H1 (cell line): ENCODE measurements at regions not wholly inside any gene's neighbourhood (a gene's known extent, or its start where the extent isn't known, plus 50 kb on each side); places are given as distances from the start of the nearest gene placed in this dataset.

Experiments
- CTCF ChIA-PET: fragments of 300-600 bp; sonication (Branson Sonifier 250); formaldehyde crosslinking; loops from one replicate; lab custom pipeline; 2021; ENCODE audit not compliant: partially characterized antibody; lab: Charles Lee
- POLR2A ChIA-PET: fragments of 300-600 bp; sonication (Branson Sonifier 250); formaldehyde crosslinking; loops from one replicate; lab custom pipeline; 2021; ENCODE audit warnings: inconsistent platforms; ENCODE audit not compliant: partially characterized antibody; lab: Charles Lee
- DNase-seq, 2 experiments: peaks; one replicate each; pipeline versions ENCODE4 v3.0.0 to v3.0.0-alpha.2; 2010 to 2022; ENCODE audit warnings: low spot score in 2 of 2, low read depth in 1 of 2, mixed read lengths in 1 of 2
- FAIRE-seq: peaks from 2 replicates; lab custom pipeline; 2011; peaks lifted over from hg19 to GRCh38; lab: Jason Lieb, UNC
- H2AFZ ChIP-seq: 2 replicates; pipeline ENCODE4 v1.8.1; 2012; ENCODE audit warnings: low read length, inconsistent platforms
- H2AK5ac ChIP-seq: 2 replicates; pipeline ENCODE4 v1.6.1; 2013; ENCODE audit warnings: low read depth, low read length
- H2BK120ac ChIP-seq: replicated peaks from 2 replicates; pipeline ENCODE3; 2013; ENCODE audit warnings: low read depth, low read length, inconsistent platforms
- H2BK12ac ChIP-seq: 2 replicates; pipeline ENCODE4 v1.6.1; 2013; ENCODE audit warnings: low read depth, low read length
- H2BK15ac ChIP-seq: 2 replicates; pipeline ENCODE4 v1.6.1; 2013; ENCODE audit warnings: low read length
- H2BK20ac ChIP-seq: 2 replicates; pipeline ENCODE4 v1.6.1; 2013; ENCODE audit warnings: low read length
- H2BK5ac ChIP-seq: 2 replicates; pipeline ENCODE4 v1.6.1; 2013; ENCODE audit warnings: low read depth, low read length
- H3K14ac ChIP-seq: 2 replicates; pipeline ENCODE4 v1.6.1; 2013; ENCODE audit warnings: inconsistent platforms; ENCODE audit not compliant: insufficient read length
- H3K18ac ChIP-seq: 2 replicates; pipeline ENCODE4 v1.6.1; 2013; ENCODE audit warnings: low read length; ENCODE audit errors: extremely low read depth
- H3K23ac ChIP-seq: 2 replicates; pipeline ENCODE4 v1.6.1; 2013; ENCODE audit warnings: inconsistent platforms; ENCODE audit not compliant: insufficient read length
- H3K23me2 ChIP-seq: 2 replicates; pipeline ENCODE4 v1.6.1; 2013; ENCODE audit warnings: low read depth, low read length
- H3K27ac ChIP-seq: 2 replicates; pipeline ENCODE4 v1.6.1; 2011; ENCODE audit warnings: low read depth, low read length, inconsistent platforms
- H3K27me3 ChIP-seq, 4 experiments: replicated peaks in 1 of 4; 1 replicate in 1 of 4; 2 replicates in 3 of 4; pipeline versions ENCODE4 v1.6.1 to v1.8.1; 2011 to 2013; ENCODE audit warnings: low read length in 3 of 4, mild to moderate bottlenecking in 3 of 4, inconsistent platforms in 2 of 4, mixed read lengths in 2 of 4, moderate library complexity in 1 of 4; ENCODE audit not compliant: control insufficient read depth in 3 of 4, insufficient read depth in 3 of 4; ENCODE audit errors: extremely low read depth in 1 of 4
- H3K36me3 ChIP-seq, 4 experiments: 2 replicates each; pipeline versions ENCODE4 v1.6.1 to v1.8.1; 2011 to 2013; ENCODE audit warnings: mild to moderate bottlenecking in 4 of 4, low read length in 3 of 4, moderate library complexity in 2 of 4, control low read depth in 1 of 4, inconsistent platforms in 1 of 4; ENCODE audit not compliant: insufficient read depth in 4 of 4, control insufficient read depth in 2 of 4
- H3K4ac ChIP-seq: replicated peaks from 2 replicates; pipeline ENCODE3; 2013; ENCODE audit warnings: low read length, low read depth, mixed read lengths, inconsistent platforms; ENCODE audit not compliant: insufficient read length
- H3K4me1 ChIP-seq, 4 experiments: replicated peaks in 1 of 4; 1 replicate in 1 of 4; 2 replicates in 3 of 4; pipeline versions ENCODE4 v1.6.1 to v1.8.1; 2011 to 2013; ENCODE audit warnings: low read length in 3 of 4, inconsistent platforms in 2 of 4, mixed read lengths in 1 of 4; ENCODE audit not compliant: insufficient read depth in 4 of 4, control insufficient read depth in 3 of 4
- H3K4me2 ChIP-seq, 2 experiments: 2 replicates each; pipeline versions ENCODE4 v1.6.1 to v1.8.1; 2011 to 2013; ENCODE audit warnings: low read depth in 2 of 2, low read length in 2 of 2, control low read depth in 1 of 2, inconsistent platforms in 1 of 2, mild to moderate bottlenecking in 1 of 2; ENCODE audit not compliant: insufficient read depth in 1 of 2
- H3K4me3 ChIP-seq, 4 experiments: fragments of 200-600, 300-600 bp in 1 of 4; sonication (generic), shearing (Covaris generic), sonication (Bioruptor Twin) in 1 of 4; 2 replicates each; pipeline versions ENCODE4 v1.5.1 to v1.8.1; 2011 to 2016; ENCODE audit warnings: low read length in 4 of 4, low read depth in 3 of 4, control low read depth in 2 of 4, inconsistent platforms in 2 of 4, mild to moderate bottlenecking in 2 of 4, mixed read lengths in 1 of 4, moderate library complexity in 1 of 4; ENCODE audit not compliant: insufficient read depth in 2 of 4; ENCODE audit errors: extremely low read depth in 1 of 4
- H3K56ac ChIP-seq: replicated peaks from 2 replicates; pipeline ENCODE3; 2013; ENCODE audit warnings: low read depth, mild to moderate bottlenecking, mixed read lengths, low read length, inconsistent platforms; ENCODE audit not compliant: insufficient read length
- H3K79me1 ChIP-seq: 2 replicates; pipeline ENCODE4 v1.6.1; 2013; ENCODE audit warnings: low read depth, low read length, control low read depth
- H3K79me2 ChIP-seq, 2 experiments: 2 replicates each; pipeline versions ENCODE4 v1.6.1 to v1.8.1; 2012 to 2013; ENCODE audit warnings: low read length in 2 of 2, mild to moderate bottlenecking in 2 of 2, inconsistent platforms in 1 of 2; ENCODE audit not compliant: insufficient read depth in 2 of 2, control insufficient read depth in 1 of 2
- H3K9ac ChIP-seq, 4 experiments: replicated peaks in 1 of 4; 1 replicate in 1 of 4; 2 replicates in 3 of 4; pipeline versions ENCODE4 v1.6.1 to v1.8.1; 2011 to 2013; ENCODE audit warnings: low read depth in 3 of 4, low read length in 3 of 4, control low read depth in 2 of 4, mild to moderate bottlenecking in 2 of 4, moderate library complexity in 2 of 4, inconsistent platforms in 1 of 4; ENCODE audit errors: extremely low read depth in 1 of 4
- H3K9me3 ChIP-seq, 2 experiments: 2 replicates each; pipeline versions ENCODE4 v1.6.1 to v1.8.1; 2012 to 2013; ENCODE audit warnings: mild to moderate bottlenecking in 2 of 2, moderate library complexity in 2 of 2, control low read depth in 1 of 2, inconsistent platforms in 1 of 2, low read depth in 1 of 2, low read length in 1 of 2, mixed read lengths in 1 of 2; ENCODE audit not compliant: insufficient read depth in 2 of 2
- H4K20me1 ChIP-seq, 2 experiments: replicated peaks in 1 of 2; 2 replicates each; pipeline versions ENCODE3 to v1.8.1; 2011 to 2013; ENCODE audit warnings: inconsistent platforms in 2 of 2, low read length in 2 of 2, mild to moderate bottlenecking in 1 of 2; ENCODE audit not compliant: insufficient read depth in 2 of 2, control insufficient read depth in 1 of 2
- H4K5ac ChIP-seq: 2 replicates; pipeline ENCODE4 v1.6.1; 2013; ENCODE audit warnings: low read length, low read depth, mixed read lengths, inconsistent platforms; ENCODE audit not compliant: insufficient read length
- H4K8ac ChIP-seq: 2 replicates; pipeline ENCODE4 v1.8.0; 2013; ENCODE audit warnings: mild to moderate bottlenecking, moderate library complexity, low read length, inconsistent platforms; ENCODE audit not compliant: insufficient read depth; ENCODE audit errors: extremely low read depth
- H4K91ac ChIP-seq: replicated peaks from 2 replicates; pipeline ENCODE3; 2013; ENCODE audit warnings: low read length, mixed read lengths, inconsistent platforms; ENCODE audit not compliant: insufficient read length
- BRCA1 ChIP-seq: IDR thresholded peaks from 2 replicates; pipeline ENCODE4 v1.6.1; 2012; ENCODE audit warnings: low read depth, low read length, improper control_type of control experiment
- CEBPB ChIP-seq: IDR thresholded peaks from 2 replicates; pipeline ENCODE4 v1.6.1; 2012; ENCODE audit warnings: low read depth, low read length
- KDM5A ChIP-seq: fragments of 200-600 bp; IDR thresholded peaks from 2 replicates; pipeline ENCODE4 v1.7.1; 2012; ENCODE audit warnings: mild to moderate bottlenecking, low read length, inconsistent platforms, mixed read lengths
- SRF ChIP-seq: IDR thresholded peaks from 2 replicates; pipeline ENCODE4 v1.6.1; 2011; ENCODE audit warnings: mild to moderate bottlenecking, low read depth, low read length, moderate library complexity
- SUZ12 ChIP-seq: fragments of 200-600 bp; sonication (generic); IDR thresholded peaks from 2 replicates; pipeline ENCODE4 v1.6.1; 2012; ENCODE audit warnings: mild to moderate bottlenecking, inconsistent platforms, low read length, moderate library complexity, mixed read lengths
- TBP ChIP-seq: IDR thresholded peaks from 2 replicates; pipeline ENCODE4 v1.6.1; 2011; ENCODE audit warnings: low read depth, low read length, improper control_type of control experiment
- WGBS, 2 experiments: shearing (Covaris generic) in 1 of 2; methylation state at CpG; one replicate each; pipeline versions ENCODE4 v1.1.6 to v1.1.7; 2013 to 2015; ENCODE audit warnings: low lambda C conversion rate in 2 of 2, mixed read lengths in 2 of 2, inconsistent platforms in 1 of 2, low coverage in 1 of 2, missing lambda C conversion rate in 1 of 2; ENCODE audit not compliant: insufficient replicate concordance in 2 of 2, insufficient coverage in 1 of 2, insufficient read length in 1 of 2; ENCODE audit errors: extremely low coverage in 1 of 2, missing lambda C conversion rate in 1 of 2; 5-methylcytosine and 5-hydroxymethylcytosine counted together

DNA sequence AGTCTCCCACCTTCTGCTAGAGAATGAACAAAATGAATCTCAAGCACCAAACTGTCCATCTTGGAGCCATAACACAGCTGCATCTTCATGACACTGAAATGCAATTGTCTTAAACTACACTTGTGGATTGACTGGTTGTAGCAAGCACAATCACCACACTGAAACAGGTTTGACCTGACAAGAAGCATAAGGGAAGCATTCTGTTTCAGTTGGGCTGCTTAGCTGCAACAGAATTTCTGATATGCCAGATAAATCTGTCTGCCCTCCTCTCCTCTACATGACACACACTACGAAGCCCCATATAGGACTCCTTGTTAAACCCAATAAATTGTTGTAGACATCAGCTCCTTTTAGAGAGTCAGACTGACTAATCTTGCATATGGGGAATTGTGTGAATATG is 101.8 kb upstream of the NPY2R start:
- H3K4me2 ChIP-seq = no peak overlapping the region
- no peak overlapping the region for H2BK20ac ChIP-seq
- H3K4me1 ChIP-seq = no peaks in the 10 kb centered on the region
- no peak overlapping the region for H3K14ac ChIP-seq
- no peak overlapping the region for H2BK15ac ChIP-seq
- no peak overlapping the region for H2AFZ ChIP-seq
- H3K36me3 ChIP-seq = no peaks in the 10 kb centered on the region
- no peaks in the 10 kb centered on the region for H3K79me2 ChIP-seq
- no peak overlapping the region for H3K27ac ChIP-seq
- no peaks in the 10 kb centered on the region for H3K23me2 ChIP-seq
- no peaks in the 10 kb centered on the region for H3K79me1 ChIP-seq
- POLR2A ChIA-PET = no interaction called here
- DNase-seq (no peak), FAIRE-seq (no peak)
- no peak overlapping the region for H2BK120ac ChIP-seq
- H3K23ac ChIP-seq = no peak overlapping the region
- H4K5ac ChIP-seq = no peak overlapping the region
- H2BK12ac ChIP-seq = no peak overlapping the region
- no peak overlapping the region for H4K8ac ChIP-seq
- no peak overlapping the region for H3K56ac ChIP-seq
- WGBS, 2 experiments = 90% methylated on average over 1 of the region's 1 CpG; no CpG with 5 or more reads in 1 of the 2 experiments
- TF ChIP-seq CEBPB = no peak
- TF ChIP-seq SUZ12 = no peak
- no peak for TF ChIP-seq KDM5A
- TF ChIP-seq TBP = no peak
- no peak for TF ChIP-seq BRCA1
- TF ChIP-seq SRF = no peak
- no peak overlapping the region for H3K4ac ChIP-seq
- H3K27me3 ChIP-seq = no peaks in the 10 kb centered on the region
- CTCF ChIA-PET = interaction anchor here (0.7 to 1.4 kb wide), 4 partner anchors 81 to 340 kb away, joined by 3 to 4 read pairs (median 4); no protein-coding TSS in a partner anchor
- no peak overlapping the region for H4K91ac ChIP-seq
- no peak overlapping the region for H3K9ac ChIP-seq
- no peak overlapping the region for H2AK5ac ChIP-seq
- no peaks in the 10 kb centered on the region for H4K20me1 ChIP-seq
- H3K18ac ChIP-seq = no peak overlapping the region
- H3K9me3 ChIP-seq = no peaks in the 10 kb centered on the region
- no peak overlapping the region for H3K4me3 ChIP-seq
- H2BK5ac ChIP-seq = no peak overlapping the region
